Hepatocyte (in vitro differentiated cells): ENCODE measurements at regions not wholly inside any gene's neighbourhood (a gene's known extent, or its start where the extent isn't known, plus 50 kb on each side); places are given as distances from the start of the nearest gene placed in this dataset.
"Not testable (repeated sequence)": the region's sequence is repeated elsewhere in the genome, so short reads cannot be mapped to it uniquely, and the experiment has no call there.

Experiments
- CTCF ChIP-seq: fragments of 200-600 bp; sonication (generic); IDR thresholded peaks from 2 replicates; pipeline ENCODE4 v1.5.1; 2016; ENCODE audit warnings: antibody characterized with exemption, mild to moderate bottlenecking; ENCODE audit not compliant: poor library complexity
- EZH2 ChIP-seq: fragments of 200-600 bp; sonication (generic); IDR thresholded peaks from 2 replicates; pipeline ENCODE4 v1.6.1; 2016; ENCODE audit warnings: antibody characterized with exemption, mild to moderate bottlenecking, borderline replicate concordance
- EZH2phosphoT487 ChIP-seq: fragments of 200-600 bp; sonication (generic); IDR thresholded peaks from one replicate; pipeline ENCODE4 v1.6.1; 2018; ENCODE audit warnings: antibody characterized with exemption, mild to moderate bottlenecking, low read depth, moderate library complexity; ENCODE audit not compliant: unreplicated experiment, severe bottlenecking

GRCh38 chr21:6035474-6036155 lies 4485.8 kb upstream of the TPTE start:
- not testable (repeated sequence) for TF ChIP-seq CTCF, EZH2phosphoT487, EZH2
